GM23338 (cell line): ENCODE measurements at regions not wholly inside any gene's neighbourhood (a gene's known extent, or its start where the extent isn't known, plus 50 kb on each side); places are given as distances from the start of the nearest gene placed in this dataset.
A peak's percentile ranks its signal among the peaks of the same experiment; 100 is the strongest.

Experiments
- ATAC-seq: fragments of 200-7000 bp; cut with Tn5 transposase; 3 replicates; pipeline ENCODE4 v1.9.1; 2020
- DNase-seq: peaks from one replicate; pipeline ENCODE4 v3.0.0-alpha.2; 2015; ENCODE audit warnings: low spot score
- H2AFZ ChIP-seq: fragments of 200-600 bp; sonication (generic); 2 replicates; pipeline ENCODE4 v1.8.0; 2016; ENCODE audit warnings: antibody characterized with exemption, mild to moderate bottlenecking, moderate library complexity
- H3F3A ChIP-seq: fragments of 200-600 bp; sonication (generic); replicated peaks from 2 replicates; pipeline ENCODE4 v1.8.0; 2017; ENCODE audit warnings: antibody characterized with exemption, mixed run types, low read depth
- H3K27ac ChIP-seq: fragments of 200-600 bp; sonication (generic); 2 replicates; pipeline ENCODE4 v1.6.1; 2016; ENCODE audit warnings: low read depth
- H3K27me3 ChIP-seq: fragments of 200-600 bp; sonication (generic); 2 replicates; pipeline ENCODE4 v1.8.0; 2016; ENCODE audit warnings: mild to moderate bottlenecking, mixed run types, moderate library complexity; ENCODE audit not compliant: insufficient read depth
- H3K36me3 ChIP-seq: fragments of 200-600 bp; sonication (generic); 2 replicates; pipeline ENCODE4 v1.8.0; 2016; ENCODE audit warnings: mild to moderate bottlenecking; ENCODE audit not compliant: insufficient read depth
- H3K4me1 ChIP-seq: fragments of 200-600 bp; sonication (generic); 2 replicates; pipeline ENCODE4 v1.8.0; 2016; ENCODE audit warnings: mild to moderate bottlenecking, moderate library complexity; ENCODE audit not compliant: insufficient read depth
- H3K4me2 ChIP-seq: fragments of 200-600 bp; sonication (generic); 2 replicates; pipeline ENCODE4 v1.7.1; 2017; ENCODE audit warnings: mixed run types
- H3K4me3 ChIP-seq: fragments of 200-600 bp; sonication (generic); 2 replicates; pipeline ENCODE4 v1.6.1; 2016; ENCODE audit warnings: mixed run types
- H3K79me2 ChIP-seq: fragments of 200-600 bp; sonication (generic); replicated peaks from 2 replicates; pipeline ENCODE4 v1.8.0; 2017; ENCODE audit warnings: mild to moderate bottlenecking; ENCODE audit not compliant: insufficient read depth
- H3K9me2 ChIP-seq: fragments of 200-600 bp; sonication (generic); 2 replicates; pipeline ENCODE4 v1.8.0; 2017; ENCODE audit not compliant: insufficient read depth
- H4K20me1 ChIP-seq: fragments of 200-600 bp; sonication (generic); replicated peaks from 2 replicates; pipeline ENCODE4 v1.8.0; 2017; ENCODE audit warnings: mild to moderate bottlenecking; ENCODE audit not compliant: insufficient read depth
- H3K27ac Mint-ChIP-seq: 2 replicates; pipeline ENCODE4 v1.8.0; 2020; ENCODE audit warnings: inconsistent platforms, mild to moderate bottlenecking, moderate library complexity, mixed read lengths
- H3K27me3 Mint-ChIP-seq: 3 replicates; pipeline ENCODE4 v1.8.0; 2022; ENCODE audit warnings: low read depth, mild to moderate bottlenecking, moderate library complexity, mixed read lengths, inconsistent platforms; ENCODE audit not compliant: insufficient read depth, poor library complexity
- H3K36me3 Mint-ChIP-seq: 3 replicates; pipeline ENCODE4 v1.8.0; 2021; ENCODE audit warnings: low read depth, mild to moderate bottlenecking, inconsistent platforms, moderate library complexity, mixed read lengths
- H3K4me1 Mint-ChIP-seq: 3 replicates; pipeline ENCODE4 v1.8.0; 2020; ENCODE audit warnings: mild to moderate bottlenecking, inconsistent platforms, mixed read lengths
- H3K4me3 Mint-ChIP-seq: 3 replicates; pipeline ENCODE4 v1.8.0; 2021; ENCODE audit warnings: moderate library complexity, mild to moderate bottlenecking, inconsistent platforms, mixed read lengths
- H3K9me3 Mint-ChIP-seq: 3 replicates; pipeline ENCODE4 v1.8.0; 2020; ENCODE audit warnings: moderate library complexity, mild to moderate bottlenecking, inconsistent platforms, mixed read lengths
- CREB1 ChIP-seq: fragments of 250-450 bp; sonication (Bioruptor Pico); IDR thresholded peaks from 2 replicates; pipeline ENCODE4 v1.5.0; 2020; ENCODE audit warnings: low read depth, mild to moderate bottlenecking, moderate library complexity
- POLR2AphosphoS5 ChIP-seq: IDR thresholded peaks from 2 replicates; pipeline ENCODE4 v1.6.1; 2016; ENCODE audit warnings: antibody characterized with exemption, low read depth
- STAT1 ChIP-seq: IDR thresholded peaks from one replicate; pipeline ENCODE4 v1.6.1; 2016; ENCODE audit warnings: antibody characterized with exemption; ENCODE audit not compliant: unreplicated experiment
- ZNF114 ChIP-seq: fragments of 250-450 bp; sonication (Bioruptor Pico); IDR thresholded peaks from 2 replicates; pipeline ENCODE4 v1.5.0; 2020; ENCODE audit warnings: mild to moderate bottlenecking, moderate library complexity
- ZNF331 ChIP-seq: fragments of 250-450 bp; sonication (Bioruptor Pico); IDR thresholded peaks from 2 replicates; pipeline ENCODE4 v1.5.0; 2020; ENCODE audit warnings: low read depth, mild to moderate bottlenecking, moderate library complexity

- peaks cover 12% of the 10 kb centered on the region for H3K4me1 Mint-ChIP-seq
- H3K27ac Mint-ChIP-seq, result no peak overlapping the region
- H3K4me3 Mint-ChIP-seq, result no peak overlapping the region
Observed at GRCh38 chr3:104514371-104514770, 852.3 kb upstream of the ALCAM start.

GRCh38 chr3:104514776-104515175 is 851.9 kb upstream of the ALCAM start:
- H3K4me3 ChIP-seq, result no peak overlapping the region
- H3K9me2 ChIP-seq, result no peaks in the 10 kb centered on the region
- H2AFZ ChIP-seq, result no peak overlapping the region
- H3K36me3 ChIP-seq, result 0 out of 2 replicates have a peak, but pooled peaks cover 10% of the 10 kb centered on the region
- H3K27me3 ChIP-seq, result no peaks in the 10 kb centered on the region
- Mint-ChIP-seq H3K36me3 (peaks cover 35% of the 10 kb centered on the region), H3K4me3 (no peak overlapping the region), H3K4me1 (peaks cover 16% of the 10 kb centered on the region), H3K27me3 (no peaks in the 10 kb centered on the region), H3K9me3 (peaks cover 32% of the 10 kb centered on the region), H3K27ac (no peak overlapping the region)
- TF ChIP-seq CREB1, result no peak
- TF ChIP-seq ZNF114 (CRISPR knock-in tag), result no peak
- DNase-seq (no peak), ATAC-seq (no peak)
- peaks cover 19% of the 10 kb centered on the region for H3K4me1 ChIP-seq
- no peak overlapping the region for H3K27ac ChIP-seq
- H4K20me1 ChIP-seq, result no peaks in the 10 kb centered on the region
- H3K4me2 ChIP-seq, result no peak overlapping the region
- no peaks in the 10 kb centered on the region for H3K79me2 ChIP-seq
- H3F3A ChIP-seq, result no peaks in the 10 kb centered on the region

More at GRCh38 chr3:104514371-104514770, 852.3 kb upstream of the ALCAM start:
- peaks cover 35% of the 10 kb centered on the region for H3K36me3 Mint-ChIP-seq
- TF ChIP-seq ZNF114 (CRISPR knock-in tag) (no peak), ZNF331 (CRISPR knock-in tag) (no peak)
- no peak overlapping the region for H2AFZ ChIP-seq
- H3K27me3 Mint-ChIP-seq, result no peaks in the 10 kb centered on the region
- H3F3A ChIP-seq, result no peaks in the 10 kb centered on the region
- H3K9me3 Mint-ChIP-seq, result peaks cover 32% of the 10 kb centered on the region
- H3K4me1 ChIP-seq, result peaks cover 19% of the 10 kb centered on the region
- no peak overlapping the region for H3K4me2 ChIP-seq
- no peaks in the 10 kb centered on the region for H3K27me3 ChIP-seq
- H3K36me3 ChIP-seq, result 0 out of 2 replicates have a peak, but pooled peaks cover 10% of the 10 kb centered on the region
- H3K9me2 ChIP-seq, result no peaks in the 10 kb centered on the region
- H3K4me3 ChIP-seq, result no peak overlapping the region
- no peak for ATAC-seq
- no peaks in the 10 kb centered on the region for H3K79me2 ChIP-seq
- no peak overlapping the region for H3K27ac ChIP-seq
- DNase-seq, result no peak
- no peaks in the 10 kb centered on the region for H4K20me1 ChIP-seq

- Mint-ChIP-seq H3K9me3 (peaks cover 46% of the 10 kb centered on the region), H3K27me3 (peaks cover 1% of the 10 kb centered on the region), H3K36me3 (peaks cover 50% of the 10 kb centered on the region), H3K4me1 (peaks cover 39% of the 10 kb centered on the region), H3K4me3 (peak overlapping the region; percentile 12), H3K27ac (peak overlapping the region; percentile 98)
- peak overlapping the region; percentile 87 for H3K27ac ChIP-seq
- H3K27me3 ChIP-seq, result no peaks in the 10 kb centered on the region
- H3K4me2 ChIP-seq, result peak overlapping the region; percentile 54
- H3F3A ChIP-seq, result no peaks in the 10 kb centered on the region
- no peaks in the 10 kb centered on the region for H3K36me3 ChIP-seq
- peak; percentile 41 for ATAC-seq
- no peaks in the 10 kb centered on the region for H3K9me2 ChIP-seq
- peak overlapping the region; percentile 22 for H3K4me3 ChIP-seq
- peak; percentile 2 for DNase-seq
- H2AFZ ChIP-seq, result no peak overlapping the region
- no peaks in the 10 kb centered on the region for H4K20me1 ChIP-seq
- TF ChIP-seq POLR2AphosphoS5, result no peak
- TF ChIP-seq ZNF114 (CRISPR knock-in tag), result no peak
- no peak for TF ChIP-seq STAT1
- no peaks in the 10 kb centered on the region for H3K79me2 ChIP-seq
- H3K4me1 ChIP-seq, result peaks cover 30% of the 10 kb centered on the region
Observed at GRCh38 chr3:104519068-104519467, 847.6 kb upstream of the ALCAM start.
